ENCODE measurements at regions not wholly inside any gene's neighbourhood (a gene's known extent, or its start where the extent isn't known, plus 50 kb on each side); places are given as distances from the start of the nearest gene placed in this dataset.

DNA sequence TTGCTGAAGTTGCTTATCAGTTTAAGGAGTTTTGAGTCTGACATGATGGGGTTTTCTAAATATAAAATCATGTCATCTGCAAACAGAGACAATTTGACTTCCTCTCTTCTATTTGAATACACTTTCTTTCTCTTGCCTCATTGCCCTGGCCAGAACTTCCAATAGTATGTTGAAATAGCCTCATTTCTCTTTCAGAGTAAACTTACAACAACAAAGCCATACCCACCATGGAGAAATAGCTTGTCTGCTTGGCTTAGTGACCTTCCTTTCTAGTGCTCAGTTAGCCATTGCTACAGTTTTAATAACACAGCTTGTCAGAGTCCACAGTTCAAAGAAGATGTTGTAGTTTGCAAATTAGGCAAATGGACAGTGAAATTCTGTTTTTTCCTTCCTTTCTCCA is 228.0 kb downstream of the ETAA1 start:
- DNase-seq: no peak

DNA sequence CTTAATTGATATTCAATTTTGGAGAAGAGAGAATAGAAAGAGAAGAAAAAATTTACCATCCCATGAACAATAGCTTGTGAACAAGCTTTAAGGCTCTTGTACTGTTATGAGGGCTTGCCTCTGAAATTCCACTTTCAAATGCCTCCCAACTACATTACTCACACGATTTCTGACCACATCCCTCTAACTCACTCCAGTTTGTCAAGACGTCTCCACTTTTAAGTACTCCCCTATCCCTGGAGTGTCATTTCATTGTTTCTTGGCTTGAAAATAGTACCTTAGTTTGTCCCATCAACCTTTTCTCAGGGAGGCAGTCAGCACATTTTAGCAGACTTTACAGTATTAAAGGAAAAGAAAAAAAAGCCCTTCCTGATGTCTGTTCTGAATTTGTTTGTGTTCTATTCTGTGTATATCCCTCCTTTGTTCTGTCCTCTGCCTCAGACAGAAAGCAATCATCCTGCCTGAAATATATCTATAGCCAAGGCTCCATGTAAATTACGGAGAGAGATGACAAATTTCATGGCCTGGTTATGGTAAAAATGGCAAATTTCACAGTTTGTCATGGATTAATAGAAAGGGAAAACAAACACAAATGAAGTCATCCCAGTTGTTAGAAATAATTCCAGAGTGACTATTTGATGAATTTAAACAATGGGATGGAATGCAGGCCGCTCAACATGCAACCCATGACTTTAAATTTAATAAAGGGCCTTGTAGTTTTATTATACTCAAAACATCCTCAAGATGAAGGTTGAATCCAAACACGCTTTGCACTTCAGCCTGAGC is 228.8 kb downstream of the ETAA1 start:
- no peak for DNase-seq

DNA sequence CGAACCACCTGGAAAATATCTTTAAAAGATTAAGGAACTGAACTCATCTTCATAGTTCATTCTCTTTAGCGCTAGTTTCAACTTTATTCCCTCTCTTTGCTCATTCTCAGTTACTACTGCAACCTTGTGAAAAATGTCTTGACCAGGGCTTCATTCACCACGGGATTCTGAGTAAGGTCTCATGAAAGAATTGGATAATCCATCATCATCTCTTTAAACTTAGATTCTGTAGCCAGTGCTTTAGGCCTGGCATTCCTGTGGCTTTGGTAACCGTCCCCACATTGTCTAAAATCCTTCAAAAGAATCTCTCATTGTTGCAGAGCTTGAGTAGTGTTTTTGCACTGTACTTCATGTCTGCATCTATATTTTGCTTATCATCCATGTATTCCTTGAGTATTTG is 229.5 kb downstream of the ETAA1 start:
- DNase-seq: no peak

DNA sequence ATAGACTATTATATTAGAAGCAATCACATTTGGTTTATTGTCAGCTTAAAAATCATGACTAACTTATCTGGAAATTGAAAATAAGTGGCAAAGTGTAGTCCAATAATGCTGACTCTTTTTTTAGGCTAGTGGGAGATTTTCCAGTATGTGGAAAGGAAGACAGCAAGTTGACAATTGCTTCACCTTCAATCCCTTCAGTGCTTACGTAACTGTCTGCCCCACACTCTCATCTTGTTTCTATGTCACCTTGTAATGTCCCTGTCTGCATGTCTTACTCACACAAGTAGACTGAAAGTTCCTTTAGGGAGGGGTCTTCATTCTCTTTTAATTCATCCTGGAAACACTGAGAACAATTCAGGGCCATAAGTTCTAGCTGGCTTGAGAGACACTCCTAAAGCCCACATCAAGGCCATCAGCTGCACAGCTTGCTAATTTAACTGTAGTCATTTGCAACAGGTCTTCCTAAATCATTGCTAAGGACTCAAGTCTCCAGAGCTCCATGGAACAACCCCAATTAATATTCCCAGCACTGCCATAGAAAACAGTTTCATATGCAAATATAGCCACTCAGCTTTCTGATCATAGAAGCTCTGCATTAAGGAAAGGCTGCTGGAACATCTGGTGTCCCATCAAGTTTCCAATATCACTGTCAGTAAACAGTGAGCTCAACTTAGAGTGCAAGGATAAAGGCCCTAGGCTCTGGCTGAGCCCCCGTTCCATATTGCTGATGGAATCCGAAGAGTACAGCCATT is 230.5 kb downstream of the ETAA1 start:
- DNase-seq: no peak

DNA sequence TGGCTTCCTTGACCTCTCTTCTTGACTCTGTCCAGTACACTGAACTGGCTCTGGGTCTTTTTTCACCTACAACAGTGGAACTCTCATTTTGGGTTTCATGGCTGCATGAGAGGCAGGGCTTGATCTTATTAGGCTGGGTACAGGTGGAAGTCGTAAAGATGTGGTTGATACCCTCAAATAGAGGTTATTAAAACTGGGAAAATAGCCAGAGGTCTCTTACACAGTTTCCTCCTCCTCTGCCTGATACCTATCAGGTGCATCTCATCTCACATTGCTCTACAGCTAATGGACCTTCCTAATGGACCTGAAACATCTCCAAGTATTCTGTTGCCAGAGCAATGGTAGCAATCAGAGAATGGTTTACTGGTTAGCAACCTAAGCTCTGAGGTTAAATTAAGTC is 231.8 kb downstream of the ETAA1 start:
- no peak for DNase-seq

DNA sequence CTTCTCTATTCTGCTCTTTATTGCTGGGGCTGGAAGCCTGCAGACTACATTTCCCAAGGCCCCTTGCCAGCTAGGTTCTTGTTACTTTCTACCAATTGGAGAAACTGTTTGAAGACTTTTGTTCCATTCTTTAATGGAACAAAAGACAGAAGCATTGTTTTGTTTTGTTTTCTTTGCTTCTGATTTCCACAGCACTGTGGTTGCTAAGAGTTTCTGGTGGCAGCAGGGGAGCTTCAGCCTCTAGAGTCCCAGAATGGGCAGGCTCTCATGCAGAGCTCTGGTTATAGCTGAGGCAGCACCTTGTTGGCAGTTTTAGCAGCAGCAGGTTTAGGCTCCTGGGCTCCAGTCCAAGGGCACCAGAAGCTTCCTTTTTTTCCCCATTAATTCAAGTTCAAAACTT is 234.3 kb downstream of the ETAA1 start:
- DNase-seq: no peak

DNA sequence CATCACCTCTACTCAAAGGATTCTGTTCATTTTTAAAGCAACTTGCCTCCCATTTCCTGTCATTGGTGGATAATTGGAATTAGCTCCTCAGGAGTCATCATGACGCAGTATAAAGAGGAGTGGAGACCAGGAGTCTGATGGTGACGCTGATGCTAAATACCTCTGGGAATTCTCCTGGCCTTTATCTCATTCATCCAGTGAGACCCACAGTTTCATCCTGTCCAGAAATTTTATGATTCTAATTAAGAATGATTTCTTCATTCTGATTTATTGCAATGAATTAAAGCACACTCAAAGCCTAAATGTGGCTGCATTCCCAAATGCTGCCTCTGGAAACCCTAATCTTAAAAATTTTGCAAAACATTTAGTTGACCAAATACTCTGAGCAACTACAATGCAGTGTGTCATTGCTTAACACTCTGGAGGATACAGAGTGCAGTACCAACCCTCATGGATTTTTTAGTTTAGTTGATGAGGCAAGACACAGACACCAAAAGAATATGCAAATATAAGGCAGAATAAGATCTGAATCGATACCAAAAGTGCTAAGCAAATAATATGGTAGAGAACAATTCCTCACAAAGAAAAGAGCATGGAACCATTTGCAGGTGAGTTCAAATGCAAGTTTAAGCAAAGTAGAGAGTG is 236.2 kb downstream of the ETAA1 start:
- DNase-seq: no peak

DNA sequence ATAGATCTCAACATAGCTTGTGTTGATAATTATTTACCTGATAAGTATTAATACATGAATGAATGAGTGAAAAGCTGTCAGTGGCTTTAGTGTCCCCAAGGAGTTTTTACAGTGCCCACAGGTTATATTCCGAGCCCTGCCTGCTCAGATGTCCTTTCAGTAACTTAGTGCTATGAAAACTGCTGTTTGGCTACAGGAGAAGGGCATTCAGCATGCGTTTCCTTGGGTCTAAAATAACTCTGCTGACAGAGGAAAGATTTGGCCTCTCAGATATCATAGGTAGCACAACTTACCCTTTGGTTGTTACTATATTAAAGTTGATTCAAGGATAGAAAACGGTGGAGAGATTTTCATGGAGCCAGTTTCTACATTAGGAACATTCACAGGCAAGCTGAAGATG is 241.0 kb downstream of the ETAA1 start:
- DNase-seq: no peak

DNA sequence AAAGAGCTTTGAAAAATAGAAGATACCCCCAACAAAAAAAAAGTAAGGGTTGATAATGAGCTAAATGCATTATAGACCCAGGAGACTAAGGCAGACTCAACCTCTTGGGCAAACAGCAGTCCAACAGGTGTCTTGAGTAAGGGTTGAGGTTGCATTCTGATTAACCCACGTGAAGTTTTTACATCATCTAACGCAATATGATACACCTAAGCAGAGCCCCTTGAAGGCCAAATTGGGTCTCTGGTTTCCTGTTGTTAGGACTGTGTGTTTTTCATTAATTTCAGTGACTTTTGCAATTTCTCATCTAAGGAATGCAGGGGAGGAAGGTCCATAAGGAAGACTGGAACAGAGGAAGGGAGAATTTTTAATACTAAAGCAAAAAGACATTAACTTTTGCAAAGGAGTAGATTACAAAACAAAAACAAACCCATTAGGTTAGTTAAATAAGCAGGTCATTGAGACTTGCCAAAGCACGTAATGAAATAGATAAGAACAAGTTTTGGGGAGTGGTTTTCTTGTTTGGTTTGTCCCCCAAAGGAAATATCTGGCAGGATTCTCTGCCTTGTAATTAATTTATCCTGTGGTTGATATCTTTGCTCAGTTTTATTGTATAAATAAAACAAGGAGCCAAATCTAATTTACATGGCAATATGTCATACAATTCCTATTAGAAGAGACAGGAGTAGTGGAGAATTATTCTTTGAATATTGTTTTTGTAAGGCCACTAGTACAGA is 244.3 kb downstream of the ETAA1 start:
- DNase-seq: no peak

DNA sequence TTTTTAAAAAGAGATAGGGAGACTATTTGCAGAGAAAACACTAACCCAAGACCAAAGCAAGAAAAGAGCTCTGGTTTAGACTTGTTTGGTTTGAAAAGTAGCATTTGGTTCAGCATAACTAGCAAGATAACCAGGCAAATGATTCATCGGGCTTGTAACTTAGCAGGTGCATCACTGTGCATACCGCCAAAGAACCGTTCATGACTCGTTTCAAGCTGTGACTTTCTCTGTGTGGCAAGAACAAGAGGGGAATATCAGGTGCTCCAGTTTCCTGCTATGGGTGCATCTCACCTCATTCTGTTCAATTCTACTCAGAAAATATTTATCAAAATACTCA is 244.9 kb downstream of the ETAA1 start:
- DNase-seq: no peak

DNA sequence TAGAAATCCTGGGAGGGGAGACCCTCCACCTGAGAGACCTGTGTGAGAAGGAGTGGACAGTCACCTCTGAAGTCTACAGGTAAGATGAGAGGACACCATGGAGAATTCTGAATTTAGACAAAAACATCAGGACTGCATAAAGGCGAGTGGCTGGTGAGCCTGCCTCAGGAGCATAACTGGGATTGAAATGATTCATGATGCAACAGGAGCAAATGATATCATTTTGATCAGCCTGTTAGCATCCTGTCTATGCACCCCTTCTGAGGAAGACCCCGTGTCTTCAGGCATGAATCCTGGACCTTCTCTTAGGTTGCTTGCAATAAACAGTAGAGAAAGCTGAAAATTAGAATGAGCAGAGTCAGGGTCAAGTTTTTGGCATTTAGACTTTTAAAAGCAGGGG is 245.8 kb downstream of the ETAA1 start:
- DNase-seq: no peak

DNA sequence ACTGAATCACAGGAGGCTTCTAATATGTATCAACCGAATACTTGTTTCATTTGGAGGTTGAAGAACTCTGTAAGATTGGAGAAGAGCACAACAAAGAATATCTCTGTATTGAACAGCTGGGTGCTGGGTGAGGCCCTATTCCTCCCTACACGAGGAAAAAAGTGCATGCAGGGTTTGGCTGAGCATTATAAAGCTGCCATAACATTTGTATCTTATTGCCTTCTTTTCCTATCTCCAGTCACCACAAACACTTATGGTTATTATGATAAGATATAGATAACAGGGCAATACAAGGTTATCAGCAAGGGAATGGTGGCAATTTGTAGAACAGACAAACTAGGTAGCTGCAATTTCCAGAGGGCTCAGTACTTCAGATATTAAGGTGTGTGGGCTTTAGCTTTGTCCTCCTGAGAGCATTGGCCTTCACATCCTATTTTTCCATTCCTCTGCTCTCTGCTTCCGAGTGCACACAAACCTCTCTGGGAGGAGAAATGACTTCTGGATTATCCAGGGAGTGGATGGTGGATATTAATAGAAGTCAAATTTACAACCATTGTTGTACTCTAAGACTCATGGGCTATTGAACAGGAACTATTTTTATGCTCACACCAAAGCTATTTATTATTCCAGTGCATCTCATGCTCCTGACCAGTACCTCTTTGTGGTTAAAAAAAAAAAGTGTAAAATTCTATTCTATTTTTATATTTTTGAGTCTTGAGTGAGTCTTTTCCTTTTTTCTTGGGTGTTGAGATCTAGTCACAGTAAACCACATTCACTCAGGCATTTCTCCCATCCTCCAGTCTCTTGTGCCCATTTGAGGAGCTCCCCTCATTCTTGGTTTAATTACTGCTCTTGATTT is 248.4 kb downstream of the ETAA1 start:
- no peak for DNase-seq

DNA sequence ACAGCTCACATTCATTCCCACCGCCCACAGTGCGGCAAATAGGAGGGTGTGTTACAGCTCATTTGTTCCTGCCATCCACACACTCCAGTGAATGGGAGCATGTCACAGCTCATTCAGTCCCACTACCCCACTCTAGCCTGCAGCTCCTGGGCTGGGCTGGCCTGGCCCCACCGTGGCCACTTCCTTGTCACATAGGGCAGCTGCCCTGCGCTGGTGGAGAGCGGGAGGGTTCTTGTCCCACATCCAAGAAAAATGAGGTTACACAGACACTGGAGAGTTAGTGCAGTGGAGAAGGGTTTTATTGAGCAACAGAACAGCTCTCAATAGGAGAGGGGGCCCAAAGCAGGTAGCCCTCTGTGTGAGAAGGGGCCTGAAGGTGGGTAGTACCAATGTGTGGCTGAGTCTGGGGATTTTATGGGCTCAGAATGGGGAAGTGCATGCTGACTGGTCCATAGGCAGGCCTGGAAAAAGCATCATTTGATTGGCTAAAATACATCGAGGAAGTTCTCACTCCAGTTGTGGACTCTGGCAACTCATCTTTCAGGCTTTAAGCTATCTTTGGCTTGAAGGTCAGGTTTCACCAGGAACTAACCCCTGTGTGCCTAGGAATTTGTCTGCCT is 249.7 kb downstream of the ETAA1 start:
- DNase-seq: no peak

DNA sequence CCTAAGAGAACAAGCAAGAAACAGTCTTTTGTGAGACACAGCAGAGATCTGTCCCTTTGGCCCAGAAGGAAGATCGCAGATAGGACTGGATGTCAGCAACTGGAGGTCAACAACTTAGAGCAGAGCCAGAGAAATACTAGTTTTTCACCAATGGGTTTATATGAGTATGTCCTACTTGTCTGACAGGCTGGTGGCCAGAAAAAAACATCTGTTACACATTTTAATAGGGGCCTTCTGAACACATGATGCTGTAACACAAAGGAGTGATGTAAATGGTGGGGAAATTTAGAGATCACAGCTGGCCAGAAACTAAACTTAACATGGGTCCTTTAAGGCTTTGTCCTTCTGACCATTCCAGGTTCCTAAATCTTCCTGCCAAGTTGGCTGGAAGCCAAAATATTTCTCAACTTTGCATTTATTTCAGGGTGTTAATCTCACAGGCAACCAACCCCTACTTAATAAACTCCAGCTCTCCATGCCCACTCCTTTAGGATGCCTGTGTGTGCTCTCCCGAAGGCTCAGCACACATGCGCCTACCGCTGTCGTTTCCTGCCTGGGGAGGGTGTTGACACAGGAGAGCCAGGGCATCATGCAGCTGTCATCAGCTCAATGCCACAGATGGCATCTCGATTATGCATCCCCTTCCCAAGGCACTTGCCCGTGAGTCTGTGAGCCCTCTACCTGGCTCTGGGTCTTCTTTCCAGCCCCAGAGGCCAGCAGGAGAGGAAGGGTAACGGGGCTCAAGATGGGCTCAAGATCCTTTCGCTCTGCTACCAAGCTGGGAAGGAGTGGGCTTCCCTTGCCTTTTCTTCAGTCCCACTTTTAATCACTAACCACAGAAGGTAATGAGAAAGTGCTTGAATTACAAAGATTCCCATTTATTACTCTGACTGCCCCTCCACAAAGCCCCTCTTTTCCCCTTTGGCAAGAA is 252.5 kb downstream of the ETAA1 start:
- DNase-seq: no peak

DNA sequence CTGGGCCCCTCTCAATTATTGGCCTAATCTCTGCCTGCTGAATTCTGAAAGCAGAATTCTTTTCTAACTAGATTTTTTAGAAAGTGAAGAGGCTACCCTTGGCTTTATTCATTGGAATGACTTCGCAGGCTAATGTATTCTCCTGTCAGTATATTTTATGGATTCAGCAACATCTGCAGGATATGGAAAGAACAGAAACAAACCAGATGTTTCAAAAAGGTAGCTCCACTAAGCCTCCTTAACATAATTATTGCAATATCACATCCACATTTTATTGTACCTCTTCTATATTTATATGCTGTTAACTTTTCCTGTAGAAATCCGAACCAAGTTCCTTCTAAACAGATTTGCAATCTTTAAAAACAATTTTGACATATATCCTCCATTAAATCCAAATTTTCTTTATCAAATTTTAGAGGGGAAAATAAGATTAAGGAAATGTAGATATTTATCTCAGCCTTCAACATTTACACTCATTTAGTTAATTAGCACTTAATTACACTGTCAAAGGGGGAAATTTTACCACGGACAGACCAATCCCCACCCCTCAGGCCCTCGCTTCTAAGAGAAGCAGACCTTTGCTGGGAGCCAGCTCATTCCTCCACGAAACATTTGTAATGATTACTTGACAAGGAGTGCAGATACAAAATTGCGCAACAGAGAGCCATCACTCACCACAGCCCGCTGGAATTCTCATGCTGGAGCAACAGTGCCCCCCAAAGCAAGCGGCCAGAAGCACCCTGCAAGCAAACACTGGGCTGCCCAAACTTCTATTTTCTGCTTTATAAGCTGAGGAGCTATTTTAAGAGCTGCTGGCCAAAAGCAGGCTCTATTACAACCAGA is 253.4 kb downstream of the ETAA1 start:
- DNase-seq: no peak

DNA sequence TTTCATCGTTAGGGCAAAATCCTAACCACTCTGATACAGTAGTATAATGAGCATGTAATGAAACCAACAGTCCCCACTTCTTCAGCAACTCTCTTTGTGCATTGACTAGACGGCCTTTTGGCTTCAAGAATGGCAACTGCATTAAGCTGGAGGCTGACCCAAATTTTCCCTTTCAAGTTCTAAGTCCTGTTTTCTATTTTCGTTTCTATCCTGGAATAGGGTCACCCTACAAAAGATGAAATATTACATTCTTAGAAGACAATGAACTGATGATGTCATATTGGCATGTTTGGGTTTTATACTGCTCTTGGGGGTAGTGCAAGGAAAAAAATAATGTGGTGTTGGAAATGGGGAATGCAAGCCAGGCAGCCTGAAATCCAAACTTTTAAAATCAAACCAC is 254.4 kb downstream of the ETAA1 start:
- DNase-seq: no peak

DNA sequence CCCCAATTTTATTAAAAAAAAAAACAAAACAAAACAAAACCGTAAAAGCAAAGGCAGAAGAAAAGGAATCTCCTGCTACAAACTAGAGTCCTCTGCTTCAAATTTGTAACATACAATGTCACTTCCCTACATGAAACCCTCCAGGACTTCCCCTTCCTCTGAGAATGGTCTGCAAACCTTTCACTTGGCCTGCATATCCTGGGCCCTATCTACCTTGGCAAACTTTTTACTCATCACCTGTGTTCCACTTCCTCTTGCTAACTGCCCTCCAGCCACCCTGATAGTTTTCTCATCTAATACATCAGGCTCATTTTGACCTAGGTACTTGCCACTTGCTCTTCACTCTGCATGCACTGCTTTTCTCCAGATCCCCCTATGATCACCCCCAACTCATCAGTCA is 255.5 kb downstream of the ETAA1 start:
- no peak for DNase-seq

DNA sequence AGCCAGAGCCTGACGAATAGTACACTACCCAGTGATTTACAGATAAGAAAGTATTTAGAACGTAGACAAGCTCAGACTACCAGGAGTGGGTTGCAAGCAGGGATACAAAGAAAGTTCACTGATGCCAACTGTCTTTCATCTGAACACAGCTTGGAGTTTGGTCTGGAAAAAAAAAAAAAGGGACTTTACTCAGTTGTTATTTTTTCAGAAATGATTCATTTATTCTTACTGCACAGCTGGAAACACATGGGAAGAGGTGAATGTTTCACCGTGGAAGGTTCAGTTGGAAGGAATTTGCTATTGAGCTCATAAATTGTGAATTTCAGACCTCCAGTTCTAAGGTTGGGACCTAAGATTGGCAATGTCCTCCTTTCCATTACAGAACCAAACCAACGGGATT is 259.7 kb downstream of the ETAA1 start:
- DNase-seq: no peak

DNA sequence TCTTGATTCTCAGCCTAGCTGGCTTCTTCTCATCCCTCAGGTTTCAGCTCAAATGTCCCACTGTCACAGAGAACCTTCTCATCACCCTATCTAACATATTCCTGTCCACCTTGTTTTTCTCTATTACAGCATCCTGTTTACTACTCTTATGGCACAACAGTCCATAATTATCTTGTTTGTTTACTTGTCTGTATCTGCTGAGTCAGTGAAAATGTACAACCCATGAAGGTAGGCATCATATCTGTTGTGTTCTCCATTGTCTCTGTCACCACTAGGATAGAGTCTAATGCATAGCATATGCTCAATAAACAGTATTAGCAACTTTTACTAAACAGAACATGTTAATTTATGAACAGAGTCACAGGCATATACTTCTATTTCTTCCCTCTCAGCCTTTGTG is 261.7 kb downstream of the ETAA1 start:
- DNase-seq: no peak

DNA sequence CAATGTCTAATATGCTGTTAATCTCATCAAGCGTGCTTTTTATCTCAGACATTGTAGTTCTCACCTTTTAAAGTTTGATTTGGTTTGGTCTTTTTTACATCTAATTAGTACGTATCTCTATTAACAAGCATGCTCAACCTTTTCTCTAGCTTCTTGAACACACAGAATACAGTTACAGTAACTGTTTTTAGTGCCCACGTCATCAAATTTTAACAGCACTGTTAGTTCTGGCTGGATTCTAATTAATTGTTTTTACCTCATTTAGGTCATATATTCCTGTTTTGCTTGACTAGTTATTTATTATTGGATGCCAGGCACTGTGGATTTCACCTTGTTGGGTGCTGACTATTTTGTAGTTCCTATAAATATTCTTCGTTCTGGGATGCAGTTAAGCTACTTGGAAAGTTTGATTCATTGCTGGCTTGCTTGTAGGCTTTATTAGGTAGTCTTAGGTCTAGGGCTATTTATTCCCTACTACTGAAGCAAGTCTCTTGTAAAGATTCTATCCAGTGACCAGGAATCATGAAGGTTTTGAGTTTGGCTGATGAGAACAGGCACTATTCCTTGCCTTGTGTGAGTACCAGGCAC is 263.0 kb downstream of the ETAA1 start:
- no peak for DNase-seq

All from cerebellar nuclear complex (tissue), 1 donor.